HG03558 (cell line): ENCODE measurements at regions not wholly inside any gene's neighbourhood (a gene's known extent, or its start where the extent isn't known, plus 50 kb on each side); places are given as distances from the start of the nearest gene placed in this dataset.

Experiments used
- ATAC-seq: cut with Tn5 transposase; IDR thresholded peaks from one replicate; pipeline ENCODE4 v1.9.1; 2021; ENCODE audit warnings: moderate number of reproducible peaks; ENCODE audit not compliant: unreplicated experiment; ENCODE audit errors: extremely low read depth

DNA sequence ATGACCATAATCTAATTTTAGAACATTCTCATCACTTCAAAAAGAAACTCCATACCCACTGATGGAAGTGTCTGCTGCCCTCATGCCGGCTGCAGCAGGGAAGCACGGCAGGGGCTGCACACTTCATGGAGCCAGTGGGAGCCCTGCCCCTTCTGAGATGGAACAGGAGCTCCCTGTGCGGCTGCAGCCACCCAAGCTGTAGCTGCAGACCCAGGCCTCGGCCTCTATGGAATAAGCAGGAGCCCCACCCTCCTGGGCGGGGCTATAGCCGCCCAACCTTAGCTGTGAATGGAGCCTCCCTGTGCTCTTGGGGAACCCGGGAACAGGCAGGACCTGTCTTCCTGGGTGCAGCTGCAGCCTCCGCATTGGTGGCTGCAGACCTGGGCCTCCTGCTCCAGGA is 128.5 kb downstream of the NUDT12 start:
- no peak for ATAC-seq

DNA sequence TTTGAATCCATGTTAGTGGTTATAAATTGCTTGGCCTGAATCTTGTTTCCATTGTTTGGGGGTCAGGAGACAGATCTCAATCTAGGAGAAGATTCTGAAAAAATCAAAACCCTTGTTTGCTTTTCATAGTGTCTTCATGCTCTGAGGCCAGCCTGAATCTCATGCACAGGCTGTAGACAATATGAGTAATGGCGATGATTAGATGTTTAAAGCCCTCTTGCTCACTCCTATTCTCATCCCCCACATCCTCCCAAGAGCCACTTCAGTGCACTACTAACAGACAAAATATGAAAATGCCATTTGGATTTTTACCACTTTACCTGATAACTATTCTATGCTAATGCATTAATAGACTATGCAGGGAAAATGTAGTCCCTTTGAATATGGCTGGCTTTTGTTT is 129.4 kb downstream of the NUDT12 start:
- no peak for ATAC-seq

DNA sequence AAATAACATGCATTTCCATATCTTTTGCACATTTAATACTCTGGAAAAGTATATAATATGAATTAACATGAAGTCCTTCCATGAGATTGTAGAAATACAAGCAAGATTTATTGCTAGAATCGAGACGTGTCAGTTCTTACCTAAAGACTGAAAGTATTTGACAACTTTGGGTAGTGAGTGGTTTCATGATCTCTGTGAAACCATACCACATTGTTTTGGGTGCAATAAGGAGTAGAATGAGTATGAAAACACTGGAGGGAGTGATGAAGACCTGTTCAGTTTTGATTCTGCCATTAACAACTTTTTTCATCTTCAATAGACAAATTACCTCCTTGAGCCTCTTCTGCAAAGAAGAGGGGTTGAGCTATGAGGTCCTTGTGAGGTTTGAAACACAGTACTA is 133.7 kb downstream of the NUDT12 start:
- no peak for ATAC-seq

DNA sequence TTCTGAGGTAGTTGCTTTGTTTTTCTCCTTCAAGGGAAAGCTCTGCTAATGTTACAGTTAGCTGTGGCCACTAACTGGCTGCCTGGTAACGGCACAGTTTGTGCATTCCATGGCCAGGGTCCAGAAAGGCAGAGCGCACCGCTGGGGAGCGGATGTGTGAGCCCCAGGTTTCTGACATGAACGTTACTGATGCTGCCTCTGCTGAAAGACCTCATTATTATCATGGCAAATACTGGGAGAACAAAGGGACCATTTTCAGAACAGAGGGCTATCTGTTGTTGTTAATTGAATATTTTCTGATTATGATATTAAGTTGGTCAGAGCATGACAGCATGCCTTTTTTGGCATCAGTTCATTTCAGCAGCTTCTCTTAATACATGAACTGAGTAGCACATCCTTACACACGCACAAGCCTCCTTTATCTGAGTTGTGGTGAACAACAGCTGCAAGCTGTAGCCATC is 134.1 kb downstream of the NUDT12 start:
- no peak for ATAC-seq

DNA sequence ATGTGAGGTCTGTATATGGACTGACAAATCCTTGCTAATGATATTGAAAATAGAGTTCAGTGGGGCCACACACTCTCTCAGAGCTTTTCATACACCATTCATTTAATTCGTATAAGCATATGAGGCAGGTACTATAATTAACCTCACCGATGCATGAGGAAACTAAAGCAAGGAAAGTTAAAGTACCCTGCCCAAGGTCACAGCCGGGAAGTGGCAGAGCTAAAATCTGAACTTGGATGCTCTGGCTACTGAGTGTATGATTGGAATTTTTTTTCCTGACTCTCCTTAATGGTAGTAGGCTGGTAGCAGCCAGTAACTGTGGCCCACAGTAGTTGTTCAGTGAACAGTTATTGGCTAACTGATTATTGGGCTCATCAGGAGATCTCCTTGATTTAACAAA is 135.3 kb downstream of the NUDT12 start:
- ATAC-seq, result no peak

DNA sequence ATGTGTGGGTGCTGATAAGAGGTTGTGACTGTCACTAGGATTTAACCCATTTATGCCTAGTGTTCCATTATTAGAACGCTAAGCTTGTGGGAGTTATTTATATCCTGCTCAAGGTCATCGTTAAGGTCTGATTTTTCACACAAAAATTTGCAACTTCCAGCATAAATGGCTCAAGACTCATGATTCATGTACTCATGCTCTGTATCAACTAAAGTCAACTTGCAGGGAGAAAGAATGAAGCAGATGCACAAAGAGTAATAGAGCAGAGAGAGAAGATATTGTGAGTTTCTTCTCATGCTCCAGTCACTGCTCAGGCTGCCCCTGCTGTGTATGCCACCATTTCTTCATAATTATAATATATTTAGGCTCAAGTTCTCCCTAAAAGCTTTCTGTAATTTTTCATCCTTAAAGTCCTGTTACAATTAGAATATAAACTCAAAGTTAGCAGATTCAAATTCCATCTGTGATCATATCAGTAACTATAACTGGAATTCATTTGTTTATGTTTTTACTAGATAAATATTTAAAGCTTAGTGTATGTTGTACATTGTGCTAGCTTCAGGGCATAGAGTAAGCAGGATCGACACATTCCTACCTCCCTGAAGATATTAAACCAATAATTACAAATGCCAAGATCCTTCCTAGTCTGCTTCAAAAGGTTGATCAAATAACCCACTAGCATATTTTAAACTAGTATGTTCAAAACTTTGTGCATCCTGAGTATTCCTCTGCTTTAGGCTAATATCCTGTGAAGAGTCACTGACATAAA is 136.7 kb downstream of the NUDT12 start:
- ATAC-seq, result no peak

DNA sequence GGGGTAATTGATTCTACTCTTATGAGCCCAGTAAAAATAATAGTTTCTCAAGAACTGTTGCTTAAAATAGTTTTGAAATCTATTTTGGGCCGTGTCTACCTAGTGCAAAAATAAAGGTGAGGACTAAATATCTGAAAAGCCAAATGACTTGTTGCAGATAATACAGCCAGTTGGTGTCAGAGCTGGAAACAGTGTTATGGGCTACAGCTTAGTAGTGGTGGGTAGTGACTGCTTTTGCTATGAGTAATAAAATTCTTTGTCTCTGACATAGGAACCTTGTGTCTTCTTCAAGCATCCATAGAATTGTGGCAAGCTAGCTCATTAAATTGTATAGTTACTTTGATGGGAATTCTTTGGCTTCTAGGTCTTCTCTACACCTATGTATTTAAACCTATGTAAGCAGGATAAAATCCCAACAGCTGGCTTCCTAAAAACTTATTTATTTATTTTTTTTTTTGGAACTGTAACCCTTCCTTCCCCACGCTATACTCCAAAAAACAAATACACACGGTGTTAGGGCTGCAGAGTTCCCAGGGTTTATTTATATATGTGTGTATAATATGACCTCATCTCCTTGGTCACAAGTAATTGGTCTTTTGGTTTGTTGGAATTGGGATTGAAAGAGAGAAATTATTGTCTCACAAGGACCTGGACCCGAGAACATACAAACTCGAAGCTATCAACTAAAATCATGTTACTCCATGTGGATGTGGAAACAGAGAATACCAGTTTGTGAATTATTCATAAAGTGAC is 138.0 kb downstream of the NUDT12 start:
- ATAC-seq, result no peak

DNA sequence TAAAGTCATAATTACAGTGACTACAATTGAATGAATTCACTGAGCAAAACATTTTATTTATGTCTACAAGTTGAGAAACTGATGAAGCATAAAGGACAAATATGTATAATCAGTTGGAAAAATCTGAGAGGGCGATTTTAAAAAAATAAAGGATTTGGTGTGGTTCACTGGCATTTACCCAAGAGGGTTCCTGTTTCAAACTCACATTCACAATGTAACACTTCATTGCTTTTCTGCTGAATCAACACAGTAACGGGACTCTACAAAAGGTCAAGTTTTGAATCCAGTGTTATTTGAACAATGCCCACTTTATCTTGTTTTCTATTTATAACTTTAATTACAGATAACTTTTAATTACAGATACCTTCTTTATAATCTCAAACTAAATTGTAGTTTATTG is 138.6 kb downstream of the NUDT12 start:
- ATAC-seq, result no peak

DNA sequence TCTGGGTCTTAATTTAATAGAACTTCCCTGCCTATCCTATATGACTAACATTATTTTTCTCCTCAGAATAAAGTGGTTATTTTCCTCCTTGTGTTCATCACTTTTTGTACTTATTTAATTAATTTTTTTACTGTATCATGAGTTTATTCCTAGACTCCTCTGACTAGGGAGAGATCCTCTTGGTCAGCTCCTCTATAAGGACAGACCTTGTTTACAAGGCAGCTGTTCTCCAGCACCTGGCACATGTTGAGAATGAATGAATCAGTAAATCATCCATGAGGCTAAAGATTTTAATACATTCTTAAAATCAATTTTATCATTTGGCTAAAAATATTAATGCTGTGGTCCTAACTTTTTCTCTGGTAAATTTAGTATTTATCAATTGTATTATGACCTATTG is 139.8 kb downstream of the NUDT12 start:
- no peak for ATAC-seq

DNA sequence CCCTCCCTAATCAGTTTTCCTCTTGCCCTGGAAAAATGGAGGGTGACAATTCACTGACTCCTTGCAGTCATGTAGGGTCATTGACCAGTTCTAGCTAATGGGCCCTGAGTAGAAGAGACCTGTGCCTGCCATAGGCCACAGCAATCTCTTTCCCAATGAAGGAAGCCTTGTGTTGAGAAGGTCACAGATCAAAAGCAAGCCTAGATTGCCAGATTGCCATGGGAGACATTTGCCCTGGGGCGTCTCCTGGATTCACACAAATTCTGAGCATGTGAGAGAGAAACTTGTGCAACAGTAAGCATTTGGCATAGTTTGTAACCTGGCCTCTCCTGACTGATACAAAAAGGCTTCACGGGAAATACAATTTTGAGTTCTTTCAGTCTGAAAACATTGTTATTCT is 148.0 kb downstream of the NUDT12 start:
- no peak for ATAC-seq

DNA sequence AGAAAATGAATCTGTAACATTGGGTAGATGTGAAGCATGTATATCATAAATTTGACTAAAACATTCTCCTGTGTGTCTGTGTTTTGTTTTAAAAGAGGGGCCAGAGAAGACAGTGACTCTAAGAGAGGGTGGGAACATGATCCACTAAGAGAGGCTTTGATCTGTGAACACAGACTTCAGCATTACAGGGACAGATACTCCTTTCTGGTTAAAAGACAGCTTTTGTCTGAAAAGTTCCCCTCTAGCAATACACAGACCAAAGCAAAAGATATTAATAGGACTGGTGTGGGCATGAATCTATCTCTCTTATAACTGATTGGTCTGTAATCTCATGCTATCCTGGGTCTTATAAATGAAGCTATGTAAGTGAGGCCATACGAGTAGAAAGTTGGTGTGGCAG is 150.9 kb downstream of the NUDT12 start:
- no peak for ATAC-seq

DNA sequence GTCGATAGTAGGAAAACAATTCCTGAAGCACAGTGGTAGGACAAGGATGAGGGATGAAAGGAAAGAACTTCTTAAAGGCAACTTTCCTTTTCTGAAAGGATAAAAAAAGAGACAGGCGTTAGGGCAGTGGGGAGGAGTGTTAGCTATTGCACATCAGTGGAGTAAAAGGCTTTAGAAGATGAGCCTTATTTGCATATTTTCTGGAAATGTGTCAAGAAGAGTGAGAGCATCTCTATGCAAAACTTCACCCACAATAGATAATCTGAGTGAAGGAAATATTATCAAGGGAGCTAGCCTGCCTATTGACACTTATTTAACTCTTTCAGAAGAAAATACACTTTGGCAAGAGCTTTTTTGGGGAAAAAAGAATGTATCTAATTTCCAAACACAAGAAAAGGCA is 151.6 kb downstream of the MACIR start:
- ATAC-seq, result peak; percentile 85

DNA sequence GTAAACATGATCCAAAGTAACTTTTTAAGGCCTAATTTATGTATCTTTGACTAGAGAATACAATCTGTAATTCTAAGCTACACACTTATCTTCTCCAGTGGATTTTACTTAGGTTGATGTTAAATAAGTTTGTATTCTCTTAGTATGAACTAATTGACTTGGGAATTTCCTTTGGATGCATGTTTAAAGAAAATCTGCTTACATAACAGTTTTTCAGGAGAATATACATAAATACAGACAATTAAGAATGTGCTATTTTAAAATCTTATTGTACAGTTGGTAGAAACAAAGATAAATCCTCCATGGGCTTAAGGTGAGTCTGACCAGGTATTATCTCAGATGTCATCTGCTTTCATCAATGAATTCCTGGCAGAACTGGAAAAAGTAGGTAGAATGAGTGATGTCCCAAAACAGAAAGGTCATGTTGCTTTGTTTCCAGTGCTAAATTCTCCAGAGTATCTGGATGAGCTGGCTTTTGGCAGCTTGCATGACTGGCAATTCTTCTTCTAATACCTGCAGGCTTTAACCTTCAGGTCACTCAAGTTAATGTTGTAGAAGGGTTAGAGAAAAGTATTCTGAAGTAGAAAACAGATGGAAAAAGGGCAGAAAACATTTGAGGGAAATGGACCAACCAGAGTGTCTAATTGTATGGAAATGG is 150.6 kb downstream of the MACIR start:
- ATAC-seq, result no peak

DNA sequence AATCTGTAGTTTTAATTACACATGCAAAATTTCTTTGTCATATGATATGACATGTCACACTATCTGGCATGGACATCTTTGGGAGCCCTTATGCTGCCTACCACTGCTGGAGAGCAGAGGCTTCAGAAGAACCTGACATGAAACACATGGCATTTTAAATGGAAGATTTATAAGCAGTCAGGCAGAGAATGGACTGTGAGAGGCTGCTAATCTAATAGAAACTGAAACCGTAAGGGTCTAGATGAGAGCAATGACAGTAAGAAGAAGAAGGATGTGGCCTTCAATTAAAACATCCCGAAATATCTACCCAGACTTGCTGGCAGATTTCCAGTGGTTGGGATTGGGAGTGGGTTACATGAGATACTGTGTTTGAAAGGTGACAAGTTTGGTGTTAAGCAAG is 149.8 kb downstream of the MACIR start:
- ATAC-seq, result no peak

DNA sequence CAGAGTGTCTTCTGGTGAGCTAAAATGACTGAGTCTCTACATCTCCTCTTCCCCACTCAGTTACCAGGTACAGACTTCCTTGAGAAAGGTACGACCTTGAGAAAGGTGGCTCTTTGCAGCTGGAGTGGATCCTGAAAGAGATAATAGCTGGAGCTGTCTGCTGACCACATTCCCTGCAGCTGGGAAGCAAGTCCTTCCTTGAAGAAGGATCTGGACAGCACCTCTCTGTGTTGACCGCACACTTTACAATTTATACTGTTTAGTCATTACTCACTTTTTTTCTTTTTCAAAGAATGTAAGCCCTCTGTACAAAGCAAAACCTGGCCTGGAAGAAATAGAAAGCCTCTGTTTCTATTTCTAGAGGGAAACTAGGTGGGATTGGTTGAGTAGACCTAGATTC is 148.8 kb downstream of the MACIR start:
- ATAC-seq, result no peak

DNA sequence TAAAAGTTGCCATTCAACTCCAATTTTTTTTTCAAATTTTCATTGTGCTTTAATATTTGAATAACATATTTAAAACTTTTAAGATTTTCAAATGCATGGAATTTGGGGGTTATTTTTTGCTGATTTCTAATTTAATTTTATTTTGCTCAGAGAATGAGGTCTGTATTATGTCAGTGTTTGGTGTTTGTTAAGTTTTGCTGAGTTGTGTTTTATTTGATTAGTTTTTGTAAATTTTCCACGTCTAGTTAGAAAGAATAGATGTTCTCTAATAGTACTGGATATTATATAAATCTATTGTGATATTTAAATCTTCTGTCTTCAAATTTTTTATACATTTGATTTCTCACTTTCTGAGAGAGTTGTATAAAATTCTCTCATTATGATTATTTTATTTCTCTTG is 145.9 kb downstream of the MACIR start:
- ATAC-seq, result no peak

DNA sequence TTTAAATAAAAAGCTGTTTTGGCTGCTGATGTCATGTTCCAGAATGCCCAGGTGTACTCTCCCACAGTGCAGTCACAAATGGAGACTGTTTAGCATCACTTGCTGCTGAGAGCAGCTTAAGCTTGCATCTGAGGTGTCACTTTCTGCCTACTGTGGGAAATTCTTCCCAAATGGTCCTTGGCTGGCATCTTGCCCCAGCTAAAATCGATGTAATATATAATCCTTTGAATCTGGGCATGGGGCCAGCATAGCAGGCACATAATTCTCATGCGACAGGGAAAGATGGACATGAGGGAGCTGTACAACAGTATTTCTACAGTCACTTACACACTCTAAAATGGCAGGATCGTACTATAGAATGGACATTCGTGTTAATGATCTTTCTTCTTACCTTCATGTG is 144.3 kb downstream of the MACIR start:
- no peak for ATAC-seq

DNA sequence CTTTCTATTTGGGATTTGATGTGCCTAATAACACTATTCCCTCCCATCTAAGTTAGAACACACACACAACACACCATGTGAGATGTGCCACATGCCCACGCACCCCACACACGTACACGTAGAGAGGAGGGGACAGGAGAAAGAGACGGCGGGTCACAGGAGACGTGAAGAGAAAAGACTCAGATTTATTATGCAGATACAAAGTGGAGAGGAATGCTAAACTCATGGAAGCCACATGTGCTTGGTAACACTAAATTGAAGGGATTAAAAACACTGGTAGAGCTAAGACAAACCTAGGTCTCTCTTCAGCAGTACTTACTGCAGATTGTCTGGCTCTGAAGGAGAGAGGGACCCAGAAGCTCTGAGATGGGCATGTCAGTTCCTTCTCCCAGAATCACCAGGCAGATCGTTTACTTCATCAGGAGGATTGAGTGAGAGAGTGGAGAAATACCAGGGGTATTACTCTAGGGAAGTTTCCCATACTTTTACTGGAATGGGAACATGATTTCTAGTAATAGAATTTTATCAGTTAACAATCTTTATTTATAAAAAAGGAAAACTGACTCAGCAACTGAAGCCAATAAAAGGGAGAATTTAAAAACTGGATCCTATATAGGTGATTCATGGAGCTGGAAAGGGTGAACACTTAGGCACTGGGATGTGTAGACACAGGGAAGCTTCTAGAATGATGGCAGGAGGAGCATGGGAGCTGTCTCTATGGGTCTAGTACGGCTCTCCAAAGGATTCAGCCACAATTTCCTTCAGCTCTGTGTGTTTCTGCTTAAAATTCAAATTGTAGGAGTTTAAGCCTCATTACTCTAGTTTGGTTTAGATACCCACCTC is 139.4 kb downstream of the MACIR start:
- no peak for ATAC-seq

DNA sequence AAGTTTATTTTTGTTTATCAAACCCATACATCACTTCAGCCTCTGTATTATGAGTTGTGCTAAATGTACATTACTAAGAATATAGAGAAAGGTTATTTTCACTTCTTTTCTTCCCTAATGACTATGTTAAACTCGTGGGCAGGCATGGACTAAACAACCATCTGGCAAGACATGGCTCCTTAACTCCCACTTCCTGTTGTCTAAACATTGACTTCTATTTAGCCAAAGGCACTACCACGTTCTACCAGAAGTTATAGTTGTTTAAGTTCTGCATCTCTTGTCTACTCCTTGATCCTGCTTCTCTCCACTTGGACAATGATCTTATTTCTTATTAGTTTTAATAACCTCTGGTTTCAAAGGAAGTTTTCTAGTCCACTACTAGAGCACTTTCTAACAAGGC is 136.1 kb downstream of the MACIR start:
- ATAC-seq, result no peak

DNA sequence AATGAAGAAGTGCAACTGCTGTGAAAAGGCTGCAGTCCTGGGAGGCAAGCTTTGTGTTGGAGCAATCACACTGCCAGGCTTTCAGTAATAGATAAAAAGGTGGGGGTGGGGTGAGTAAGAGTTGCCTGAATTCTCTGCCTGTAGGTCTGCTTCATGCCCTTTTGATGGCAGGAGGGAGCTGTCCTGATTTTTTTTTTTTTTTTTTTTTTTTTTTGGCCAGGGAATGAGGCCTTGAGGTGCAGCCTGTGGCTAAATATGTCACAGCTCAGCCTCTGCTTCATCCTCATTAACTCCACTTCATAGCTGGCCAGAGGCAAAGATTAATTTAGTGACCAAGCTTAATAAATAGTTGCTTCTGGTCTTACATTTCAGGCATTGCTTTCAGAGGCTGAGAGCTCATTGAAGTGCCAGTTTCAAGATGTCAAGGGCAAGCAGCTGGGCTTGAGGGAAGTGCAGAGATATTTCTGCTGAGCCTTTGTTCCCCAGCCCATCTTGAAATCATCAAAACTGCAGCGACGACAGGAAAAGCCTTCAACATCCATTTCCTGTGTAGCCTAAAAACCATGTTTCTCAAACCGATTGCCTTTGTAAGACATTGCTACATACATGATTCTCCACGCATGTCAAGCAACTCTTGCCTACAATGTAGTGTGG is 134.7 kb downstream of the MACIR start:
- no peak for ATAC-seq
